GM18858 (cell line): ENCODE measurements at regions not wholly inside any gene's neighbourhood (a gene's known extent, or its start where the extent isn't known, plus 50 kb on each side); places are given as distances from the start of the nearest gene placed in this dataset.

ENCODE experiments used
- ATAC-seq: cut with Tn5 transposase; IDR thresholded peaks from one replicate; pipeline ENCODE4 v1.9.1; 2021; ENCODE audit not compliant: unreplicated experiment

- ATAC-seq: no peak
These were observed 414.6 kb upstream of the TRIB2 start for GRCh38 chr2:12302140-12302539.

GRCh38 chr2:12302691-12303090 lies 414.0 kb upstream of the TRIB2 start:
- ATAC-seq: no peak

GRCh38 chr2:12303181-12304030 lies 413.3 kb upstream of the TRIB2 start:
- no peak for ATAC-seq

GRCh38 chr2:12304564-12305171 lies 412.1 kb upstream of the TRIB2 start:
- no peak for ATAC-seq

GRCh38 chr2:12305931-12306330 lies 410.8 kb upstream of the TRIB2 start:
- ATAC-seq: no peak

- ATAC-seq: no peak
These were observed 406.3 kb upstream of the TRIB2 start for GRCh38 chr2:12310399-12310798.

GRCh38 chr2:12313445-12314126 lies 403.1 kb upstream of the TRIB2 start:
- no peak for ATAC-seq

GRCh38 chr2:12314127-12314760 lies 402.5 kb upstream of the TRIB2 start:
- no peak for ATAC-seq

GRCh38 chr2:12315224-12315623 lies 401.5 kb upstream of the TRIB2 start:
- no peak for ATAC-seq

GRCh38 chr2:12316476-12316875 lies 400.3 kb upstream of the TRIB2 start:
- ATAC-seq: no peak

- ATAC-seq: no peak
These were observed 399.4 kb upstream of the TRIB2 start for GRCh38 chr2:12317286-12317685.

- no peak for ATAC-seq
These were observed 398.8 kb upstream of the TRIB2 start for GRCh38 chr2:12317814-12318426.

GRCh38 chr2:12318427-12319057 lies 398.2 kb upstream of the TRIB2 start:
- no peak for ATAC-seq

GRCh38 chr2:12320027-12320734 lies 396.6 kb upstream of the TRIB2 start:
- ATAC-seq: no peak

GRCh38 chr2:12320991-12321641 lies 395.6 kb upstream of the TRIB2 start:
- ATAC-seq: no peak

- no peak for ATAC-seq
These were observed 394.9 kb upstream of the TRIB2 start for GRCh38 chr2:12321886-12322285.

- ATAC-seq: no peak
These were observed 390.9 kb upstream of the TRIB2 start for GRCh38 chr2:12325806-12326205.

- no peak for ATAC-seq
These were observed 390.1 kb upstream of the TRIB2 start for GRCh38 chr2:12326449-12327190.

- ATAC-seq: no peak
These were observed 385.8 kb upstream of the TRIB2 start for GRCh38 chr2:12330916-12331315.
